ENCODE measurements at regions not wholly inside any gene's neighbourhood (a gene's known extent, or its start where the extent isn't known, plus 50 kb on each side); places are given as distances from the start of the nearest gene placed in this dataset.
"Not testable (repeated sequence)": the region's sequence is repeated elsewhere in the genome, so short reads cannot be mapped to it uniquely, and the experiment has no call there.

GRCh38 chr10:38209332-38209731 is 115.2 kb downstream of the ZNF37A start:
- H3K27ac ChIP-seq (ENCODE audit: low read depth, low read length): no peak overlapping the region
- H3K36me3 ChIP-seq (ENCODE audit: control insufficient read depth, insufficient read depth, low read length): no peaks in the 10 kb centered on the region
- no peak for DNase-seq (ENCODE audit: low read depth in 4 of 6, low spot score in 6 of 6)
- no peaks in the 10 kb centered on the region for H3K4me1 ChIP-seq (ENCODE audit: control insufficient read depth, insufficient read depth, low read length)
- no peak overlapping the region for H3K4me3 ChIP-seq (ENCODE audit: low read depth, low read length)
- peaks cover 6% of the 10 kb centered on the region for H3K9me3 ChIP-seq (ENCODE audit: control insufficient read depth, insufficient read depth, low read length)
- WGBS (ENCODE audit: insufficient coverage): no CpG with 5 or more reads among the region's 4 CpGs
- no peaks in the 10 kb centered on the region for H3K27me3 ChIP-seq (ENCODE audit: control insufficient read depth, insufficient read depth, low read length)

GRCh38 chr10:38209748-38210147 is 115.6 kb downstream of the ZNF37A start:
- not testable (repeated sequence) for H3K27me3 ChIP-seq (ENCODE audit: control insufficient read depth, insufficient read depth, low read length); H3K9me3 ChIP-seq (ENCODE audit: control insufficient read depth, insufficient read depth, low read length)

DNA sequence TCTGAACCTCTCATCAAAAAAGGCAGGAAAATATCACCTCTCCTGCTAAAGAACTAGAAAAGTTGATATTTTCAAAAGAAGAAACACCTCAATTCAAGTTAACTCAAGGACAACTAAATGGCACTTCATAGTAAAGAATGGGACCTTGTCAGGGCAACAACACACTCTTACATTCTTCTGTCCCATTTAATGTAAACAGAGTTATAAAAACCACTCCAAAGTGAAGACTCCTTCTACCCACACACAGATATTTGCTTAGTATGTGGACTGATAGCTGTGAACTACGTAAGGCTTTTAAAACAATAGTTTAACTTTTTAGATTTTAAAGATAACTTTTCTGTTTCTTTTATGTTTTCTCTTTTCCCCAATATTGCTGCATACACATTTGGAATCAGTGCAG is 118.3 kb downstream of the ZNF37A start:
- WGBS (ENCODE audit: insufficient coverage): no CpG with 5 or more reads among the region's 1 CpG
- Histone ChIP-seq H3K27ac (ENCODE audit: low read depth, low read length) (no peak overlapping the region), H3K36me3 (ENCODE audit: control insufficient read depth, insufficient read depth, low read length) (no peaks in the 10 kb centered on the region), H3K27me3 (ENCODE audit: control insufficient read depth, insufficient read depth, low read length) (no peaks in the 10 kb centered on the region), H3K4me3 (ENCODE audit: low read depth, low read length) (no peak overlapping the region), H3K4me1 (ENCODE audit: control insufficient read depth, insufficient read depth, low read length) (no peaks in the 10 kb centered on the region), H3K9me3 (ENCODE audit: control insufficient read depth, insufficient read depth, low read length) (no peaks in the 10 kb centered on the region)
- no peak for DNase-seq (ENCODE audit: low read depth in 4 of 6, low spot score in 6 of 6)

More at GRCh38 chr10:38209748-38210147, 115.6 kb downstream of the ZNF37A start:
- not testable (repeated sequence) for DNase-seq (ENCODE audit: low read depth in 4 of 6, low spot score in 6 of 6); H3K27ac ChIP-seq (ENCODE audit: low read depth, low read length); H3K4me1 ChIP-seq (ENCODE audit: control insufficient read depth, insufficient read depth, low read length); H3K4me3 ChIP-seq (ENCODE audit: low read depth, low read length); H3K36me3 ChIP-seq (ENCODE audit: control insufficient read depth, insufficient read depth, low read length)

DNA sequence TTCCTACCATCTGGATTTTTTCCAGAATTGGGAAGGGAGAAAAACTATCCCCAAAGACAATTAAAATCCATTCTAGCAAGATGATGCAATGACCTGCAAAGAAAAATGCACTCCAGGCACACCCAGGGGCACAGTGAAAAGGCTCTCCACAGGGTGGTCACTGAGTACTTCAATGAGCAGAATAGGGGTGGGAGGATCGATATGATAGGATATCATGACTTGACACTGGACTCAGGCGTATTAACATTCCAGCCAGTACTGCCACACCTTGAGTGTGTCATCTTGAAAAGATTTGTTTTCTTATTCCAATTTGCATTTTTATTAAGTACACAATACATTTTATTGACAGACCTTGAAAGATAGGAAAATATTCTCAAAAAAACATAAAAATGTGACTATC is 132.2 kb downstream of the ZNF37A start:
- H3K36me3 ChIP-seq (ENCODE audit: control insufficient read depth, insufficient read depth, low read length): no peaks in the 10 kb centered on the region
- H3K27ac ChIP-seq (ENCODE audit: low read depth, low read length): no peak overlapping the region
- WGBS (ENCODE audit: insufficient coverage): 100% methylated on average over 1 of the region's 2 CpGs
- no peaks in the 10 kb centered on the region for H3K4me1 ChIP-seq (ENCODE audit: control insufficient read depth, insufficient read depth, low read length)
- peaks cover 2% of the 10 kb centered on the region for H3K9me3 ChIP-seq (ENCODE audit: control insufficient read depth, insufficient read depth, low read length)
- no peak overlapping the region for H3K4me3 ChIP-seq (ENCODE audit: low read depth, low read length)
- DNase-seq (ENCODE audit: low read depth in 4 of 6, low spot score in 6 of 6): no peak
- no peaks in the 10 kb centered on the region for H3K27me3 ChIP-seq (ENCODE audit: control insufficient read depth, insufficient read depth, low read length)

GRCh38 chr10:38228394-38228793 is 134.3 kb downstream of the ZNF37A start:
- Histone ChIP-seq H3K36me3 (ENCODE audit: control insufficient read depth, insufficient read depth, low read length) (no peaks in the 10 kb centered on the region), H3K27me3 (ENCODE audit: control insufficient read depth, insufficient read depth, low read length) (no peaks in the 10 kb centered on the region), H3K4me3 (ENCODE audit: low read depth, low read length) (no peak overlapping the region), H3K27ac (ENCODE audit: low read depth, low read length) (no peak overlapping the region), H3K4me1 (ENCODE audit: control insufficient read depth, insufficient read depth, low read length) (no peaks in the 10 kb centered on the region), H3K9me3 (ENCODE audit: control insufficient read depth, insufficient read depth, low read length) (peaks cover 2% of the 10 kb centered on the region)
- no peak for DNase-seq (ENCODE audit: low read depth in 4 of 6, low spot score in 6 of 6)
- no CpG with 5 or more reads among the region's 2 CpGs for WGBS (ENCODE audit: insufficient coverage)

GRCh38 chr10:38238479-38238878 is 144.3 kb downstream of the ZNF37A start:
- H3K27ac ChIP-seq (ENCODE audit: low read depth, low read length): not testable (repeated sequence)

GRCh38 chr10:38242061-38242649 is 148.0 kb downstream of the ZNF37A start:
- not testable (repeated sequence) for H3K9me3 ChIP-seq (ENCODE audit: control insufficient read depth, insufficient read depth, low read length); H3K4me3 ChIP-seq (ENCODE audit: low read depth, low read length); H3K27me3 ChIP-seq (ENCODE audit: control insufficient read depth, insufficient read depth, low read length); DNase-seq (ENCODE audit: low read depth in 4 of 6, low spot score in 6 of 6); H3K27ac ChIP-seq (ENCODE audit: low read depth, low read length); H3K4me1 ChIP-seq (ENCODE audit: control insufficient read depth, insufficient read depth, low read length); H3K36me3 ChIP-seq (ENCODE audit: control insufficient read depth, insufficient read depth, low read length)
- WGBS (ENCODE audit: insufficient coverage): no CpG with 5 or more reads among the region's 2 CpGs

More at GRCh38 chr10:38238479-38238878, 144.3 kb downstream of the ZNF37A start:
- H3K9me3 ChIP-seq (ENCODE audit: control insufficient read depth, insufficient read depth, low read length); DNase-seq (ENCODE audit: low read depth in 4 of 6, low spot score in 6 of 6); H3K27me3 ChIP-seq (ENCODE audit: control insufficient read depth, insufficient read depth, low read length); H3K4me3 ChIP-seq (ENCODE audit: low read depth, low read length); H3K4me1 ChIP-seq (ENCODE audit: control insufficient read depth, insufficient read depth, low read length); H3K36me3 ChIP-seq (ENCODE audit: control insufficient read depth, insufficient read depth, low read length): not testable (repeated sequence)
- WGBS (ENCODE audit: insufficient coverage): 100% methylated on average over 1 of the region's 2 CpGs

GRCh38 chr10:38248113-38248512 is 154.0 kb downstream of the ZNF37A start:
- H3K4me1 ChIP-seq (ENCODE audit: control insufficient read depth, insufficient read depth, low read length); H3K36me3 ChIP-seq (ENCODE audit: control insufficient read depth, insufficient read depth, low read length); DNase-seq (ENCODE audit: low read depth in 4 of 6, low spot score in 6 of 6); H3K4me3 ChIP-seq (ENCODE audit: low read depth, low read length); H3K27ac ChIP-seq (ENCODE audit: low read depth, low read length); H3K27me3 ChIP-seq (ENCODE audit: control insufficient read depth, insufficient read depth, low read length); H3K9me3 ChIP-seq (ENCODE audit: control insufficient read depth, insufficient read depth, low read length): not testable (repeated sequence)
- no CpG with 5 or more reads among the region's 1 CpG for WGBS (ENCODE audit: insufficient coverage)

- not testable (repeated sequence) for H3K9me3 ChIP-seq (ENCODE audit: control insufficient read depth, insufficient read depth, low read length); H3K36me3 ChIP-seq (ENCODE audit: control insufficient read depth, insufficient read depth, low read length); H3K4me3 ChIP-seq (ENCODE audit: low read depth, low read length); H3K27ac ChIP-seq (ENCODE audit: low read depth, low read length); H3K4me1 ChIP-seq (ENCODE audit: control insufficient read depth, insufficient read depth, low read length); DNase-seq (ENCODE audit: low read depth in 4 of 6, low spot score in 6 of 6); H3K27me3 ChIP-seq (ENCODE audit: control insufficient read depth, insufficient read depth, low read length)
- 20% methylated on average over 1 of the region's 6 CpGs for WGBS (ENCODE audit: insufficient coverage)
Observed at GRCh38 chr10:38252551-38252950, 158.4 kb downstream of the ZNF37A start.

DNA sequence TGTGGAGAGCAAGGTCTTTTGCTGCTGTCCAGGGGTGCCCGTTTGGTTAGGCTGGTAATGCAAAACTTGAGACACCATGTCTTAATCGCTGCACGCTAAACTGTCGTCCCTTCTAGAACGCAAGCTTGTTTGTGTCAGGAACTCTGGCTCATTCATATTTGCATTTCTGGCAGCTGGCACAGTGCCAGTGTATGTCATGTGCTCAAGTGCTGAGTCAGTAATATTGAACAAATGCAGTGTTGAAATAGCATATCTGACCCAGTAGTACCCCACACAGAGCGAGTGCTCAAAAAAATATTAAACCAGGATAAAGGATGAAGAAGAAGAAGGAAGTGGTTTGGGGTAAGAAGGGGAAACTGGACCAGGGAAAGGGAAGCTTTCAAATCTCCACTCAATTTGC is 173.4 kb downstream of the ZNF37A start:
- not testable (repeated sequence) for H3K4me3 ChIP-seq (ENCODE audit: low read depth, low read length); H3K4me1 ChIP-seq (ENCODE audit: control insufficient read depth, insufficient read depth, low read length); H3K9me3 ChIP-seq (ENCODE audit: control insufficient read depth, insufficient read depth, low read length); H3K27me3 ChIP-seq (ENCODE audit: control insufficient read depth, insufficient read depth, low read length); H3K27ac ChIP-seq (ENCODE audit: low read depth, low read length); H3K36me3 ChIP-seq (ENCODE audit: control insufficient read depth, insufficient read depth, low read length); DNase-seq (ENCODE audit: low read depth in 4 of 6, low spot score in 6 of 6)
- 64% methylated on average over 5 of the region's 6 CpGs for WGBS (ENCODE audit: insufficient coverage)
